ENCODE measurements at regions not wholly inside any gene's neighbourhood (a gene's known extent, or its start where the extent isn't known, plus 50 kb on each side); places are given as distances from the start of the nearest gene placed in this dataset.

- TF ChIP-seq, protein P1, sequence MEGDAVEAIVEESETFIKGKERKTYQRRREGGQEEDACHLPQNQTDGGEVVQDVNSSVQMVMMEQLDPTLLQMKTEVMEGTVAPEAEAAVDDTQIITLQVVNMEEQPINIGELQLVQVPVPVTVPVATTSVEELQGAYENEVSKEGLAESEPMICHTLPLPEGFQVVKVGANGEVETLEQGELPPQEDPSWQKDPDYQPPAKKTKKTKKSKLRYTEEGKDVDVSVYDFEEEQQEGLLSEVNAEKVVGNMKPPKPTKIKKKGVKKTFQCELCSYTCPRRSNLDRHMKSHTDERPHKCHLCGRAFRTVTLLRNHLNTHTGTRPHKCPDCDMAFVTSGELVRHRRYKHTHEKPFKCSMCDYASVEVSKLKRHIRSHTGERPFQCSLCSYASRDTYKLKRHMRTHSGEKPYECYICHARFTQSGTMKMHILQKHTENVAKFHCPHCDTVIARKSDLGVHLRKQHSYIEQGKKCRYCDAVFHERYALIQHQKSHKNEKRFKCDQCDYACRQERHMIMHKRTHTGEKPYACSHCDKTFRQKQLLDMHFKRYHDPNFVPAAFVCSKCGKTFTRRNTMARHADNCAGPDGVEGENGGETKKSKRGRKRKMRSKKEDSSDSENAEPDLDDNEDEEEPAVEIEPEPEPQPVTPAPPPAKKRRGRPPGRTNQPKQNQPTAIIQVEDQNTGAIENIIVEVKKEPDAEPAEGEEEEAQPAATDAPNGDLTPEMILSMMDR (IDR thresholded peaks at IDR 0.05): no peak
- TF ChIP-seq EP300 (IDR thresholded peaks at IDR 0.05) (no peak), POLR2A (IDR thresholded peaks at IDR 0.05) (no peak)
Observed at GRCh38 chr5:157961896-157962590, 103.1 kb upstream of the CLINT1 start.
